Transverse colon (tissue), 3 donors: ENCODE measurements at regions not wholly inside any gene's neighbourhood (a gene's known extent, or its start where the extent isn't known, plus 50 kb on each side); places are given as distances from the start of the nearest gene placed in this dataset.

Source experiments
- CTCF ChIP-seq, 5 experiments: fragments of 200-600 bp in 3 of 5; fragments of 450-650 bp in 2 of 5; sonication (generic) in 3 of 5; IDR thresholded peaks; 1 replicate in 2 of 5; 2 replicates in 3 of 5; pipeline ENCODE4 v1.5.1; 2016 to 2017; ENCODE audit warnings: antibody characterized with exemption in 5 of 5, inconsistent platforms in 3 of 5, mild to moderate bottlenecking in 2 of 5, moderate library complexity in 1 of 5
- EP300 ChIP-seq: sonication (generic); formaldehyde crosslinking; IDR thresholded peaks from one replicate; pipeline ENCODE4 v1.6.1; 2017; ENCODE audit warnings: antibody characterized with exemption, low read depth
- POLR2A ChIP-seq: fragments of 450-650 bp; IDR thresholded peaks from one replicate; pipeline ENCODE4 v1.6.1; 2016; ENCODE audit warnings: antibody characterized with exemption, mild to moderate bottlenecking, moderate library complexity

DNA sequence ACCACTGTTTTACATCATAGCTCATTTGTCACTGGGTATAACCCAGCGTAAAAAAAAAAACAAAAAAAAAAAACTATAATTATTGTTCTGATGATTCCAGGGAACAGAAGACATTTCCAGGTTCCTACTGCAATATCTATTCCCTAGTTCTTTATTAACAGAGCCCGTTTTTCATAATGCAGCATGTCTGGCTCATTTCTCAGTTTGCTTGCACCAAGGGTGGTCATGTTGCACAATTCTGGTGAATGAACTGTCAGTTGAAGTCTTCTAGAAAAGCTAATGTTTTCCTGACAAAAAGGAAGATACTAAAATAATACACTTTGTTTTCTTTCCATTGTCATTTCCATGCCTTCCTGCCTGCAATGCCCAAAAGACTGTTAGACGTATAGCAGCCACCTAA is 180.1 kb downstream of the RDH14 start:
- TF ChIP-seq CTCF (IDR thresholded peaks at IDR 0.05) = no peak
- TF ChIP-seq POLR2A = no peak
- TF ChIP-seq EP300 = no peak
